OCI-LY7 (cell line): ENCODE measurements at regions not wholly inside any gene's neighbourhood (a gene's known extent, or its start where the extent isn't known, plus 50 kb on each side); places are given as distances from the start of the nearest gene placed in this dataset.

Source experiments
- CTCF ChIP-seq: fragments of 200-600 bp; sonication (generic); conservative IDR thresholded peaks from 2 replicates; pipeline ENCODE4 v1.5.1; 2014; ENCODE audit warnings: mild to moderate bottlenecking, antibody characterized with exemption, low read length, moderate library complexity, mixed read lengths
- EZH2phosphoT487 ChIP-seq: fragments of 200-600 bp; sonication (generic); IDR thresholded peaks from 2 replicates; pipeline ENCODE4 v1.6.1; 2018; ENCODE audit warnings: low read depth, borderline replicate concordance, mild to moderate bottlenecking, mixed run types, antibody characterized with exemption, low read length, moderate library complexity, mixed read lengths

GRCh38 chr6:165227644-165228329 lies 81.6 kb downstream of the C6orf118 start:
- TF ChIP-seq EZH2phosphoT487 (no peak), CTCF (no peak)
